ENCODE measurements at regions not wholly inside any gene's neighbourhood (a gene's known extent, or its start where the extent isn't known, plus 50 kb on each side); places are given as distances from the start of the nearest gene placed in this dataset.

- DNase-seq (ENCODE audit: low read depth in 2 of 2), result no peak
- TF ChIP-seq CTCF (IDR thresholded peaks at IDR 0.05; ENCODE audit: low read depth, low read length), result no peak
- H3K4me3 ChIP-seq (replicated peaks in 1 of 2; ENCODE audit: low read depth in 2 of 2, low read length in 2 of 2), result no peak overlapping the region
Measured at GRCh38 chr18:57220480-57220879, 73.6 kb downstream of the BOD1L2 start.

DNA sequence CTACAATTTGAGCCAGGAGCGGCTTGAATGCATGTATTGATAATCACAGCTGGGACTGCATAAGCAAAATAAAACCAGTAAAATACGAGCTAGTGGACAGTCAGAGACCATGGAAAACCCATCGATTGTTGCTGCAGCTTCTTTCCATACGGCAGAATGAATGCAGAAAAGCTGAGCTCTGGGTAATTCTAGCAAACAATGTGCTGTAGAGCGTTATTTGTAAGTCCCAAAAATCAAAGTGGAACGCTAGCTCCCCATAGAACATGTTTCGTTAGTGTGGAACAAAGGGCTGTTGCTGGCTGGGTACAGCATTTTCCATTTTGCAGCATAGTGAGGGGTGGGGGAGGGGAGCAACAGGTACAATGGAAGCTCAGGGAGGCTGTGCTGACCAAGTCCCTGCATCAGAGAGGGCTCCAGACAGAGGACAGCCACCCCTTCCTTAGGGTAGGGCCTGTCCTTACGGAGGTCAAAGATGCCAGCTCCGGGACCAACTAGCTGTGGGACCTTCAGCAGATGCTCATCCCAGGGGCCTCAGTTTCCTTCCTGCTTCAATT, 74.1 kb downstream of the BOD1L2 start:
- H3K4me3 ChIP-seq (replicated peaks in 1 of 2; ENCODE audit: low read depth in 2 of 2, low read length in 2 of 2), result no peak overlapping the region
- no peak for TF ChIP-seq CTCF (IDR thresholded peaks at IDR 0.05; ENCODE audit: low read depth, low read length)
- no peak for DNase-seq (ENCODE audit: low read depth in 2 of 2)

GRCh38 chr18:57223144-57223870, 76.4 kb downstream of the BOD1L2 start:
- no peak for TF ChIP-seq CTCF (IDR thresholded peaks at IDR 0.05; ENCODE audit: low read depth, low read length)
- H3K4me3 ChIP-seq (replicated peaks in 1 of 2; ENCODE audit: low read depth in 2 of 2, low read length in 2 of 2), result no peak overlapping the region
- no peak for DNase-seq (ENCODE audit: low read depth in 2 of 2)

- no peak for TF ChIP-seq CTCF (IDR thresholded peaks at IDR 0.05; ENCODE audit: low read depth, low read length)
- DNase-seq (ENCODE audit: low read depth in 2 of 2), result no peak
- no peak overlapping the region for H3K4me3 ChIP-seq (replicated peaks in 1 of 2; ENCODE audit: low read depth in 2 of 2, low read length in 2 of 2)
Measured at GRCh38 chr18:57230861-57231585, 84.1 kb downstream of the BOD1L2 start.

GRCh38 chr18:57231864-57232263, 85.0 kb downstream of the BOD1L2 start:
- TF ChIP-seq CTCF (IDR thresholded peaks at IDR 0.05; ENCODE audit: low read depth, low read length), result no peak
- DNase-seq (ENCODE audit: low read depth in 2 of 2), result no peak
- no peak overlapping the region for H3K4me3 ChIP-seq (replicated peaks in 1 of 2; ENCODE audit: low read depth in 2 of 2, low read length in 2 of 2)

- no peak overlapping the region for H3K4me3 ChIP-seq (replicated peaks in 1 of 2; ENCODE audit: low read depth in 2 of 2, low read length in 2 of 2)
- no peak for TF ChIP-seq CTCF (IDR thresholded peaks at IDR 0.05; ENCODE audit: low read depth, low read length)
- no peak for DNase-seq (ENCODE audit: low read depth in 2 of 2)
Measured at GRCh38 chr18:57234346-57234745, 87.5 kb downstream of the BOD1L2 start.
